GM18907 (cell line): ENCODE measurements at regions not wholly inside any gene's neighbourhood (a gene's known extent, or its start where the extent isn't known, plus 50 kb on each side); places are given as distances from the start of the nearest gene placed in this dataset.
"Not testable (repeated sequence)": the region's sequence is repeated elsewhere in the genome, so short reads cannot be mapped to it uniquely, and the experiment has no call there.

ENCODE experiments used
- ATAC-seq: cut with Tn5 transposase; IDR thresholded peaks from one replicate; pipeline ENCODE4 v1.9.1; 2021; ENCODE audit warnings: mild to moderate bottlenecking, moderate library complexity; ENCODE audit not compliant: unreplicated experiment

DNA sequence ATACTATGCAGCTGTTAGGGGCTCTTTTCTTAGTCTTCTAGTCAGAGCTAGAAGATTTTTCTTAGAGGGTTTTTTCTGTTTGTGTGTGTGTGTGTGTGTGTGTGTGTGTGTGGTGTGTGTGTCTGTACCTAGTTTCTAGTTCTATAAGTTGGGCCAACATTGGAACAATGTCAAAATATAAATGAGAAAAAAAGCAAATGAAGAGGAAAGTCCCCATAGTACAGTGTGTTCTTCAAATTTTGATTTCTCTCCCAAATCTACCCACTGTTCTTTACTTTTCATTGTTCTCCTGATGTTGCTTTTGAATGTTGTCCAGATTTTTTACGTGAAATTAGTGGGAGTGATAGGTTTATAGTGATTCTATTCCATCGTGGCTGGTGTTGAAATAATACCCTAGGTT lies 2153.4 kb upstream of the RAG2 start:
- ATAC-seq: no peak

DNA sequence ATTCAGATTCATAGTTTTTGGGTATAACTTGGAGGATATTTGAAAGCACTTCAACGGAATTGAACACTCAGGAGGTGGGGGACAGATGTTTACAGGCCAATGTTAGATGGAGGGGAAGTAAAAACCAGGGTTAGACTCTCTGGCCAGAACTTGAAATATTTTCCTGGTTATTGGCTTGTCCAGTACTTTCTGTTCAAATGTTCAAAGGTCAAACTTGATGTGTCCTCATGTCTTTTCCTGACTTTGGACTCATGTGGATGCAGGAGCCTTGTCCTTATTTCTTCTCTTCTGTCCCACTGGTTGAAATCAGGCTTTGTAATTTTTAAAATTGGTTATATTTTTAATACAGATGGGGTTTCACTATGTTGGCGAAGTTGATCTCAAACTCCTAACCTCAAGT lies 2148.5 kb upstream of the RAG2 start:
- ATAC-seq: not testable (repeated sequence)

DNA sequence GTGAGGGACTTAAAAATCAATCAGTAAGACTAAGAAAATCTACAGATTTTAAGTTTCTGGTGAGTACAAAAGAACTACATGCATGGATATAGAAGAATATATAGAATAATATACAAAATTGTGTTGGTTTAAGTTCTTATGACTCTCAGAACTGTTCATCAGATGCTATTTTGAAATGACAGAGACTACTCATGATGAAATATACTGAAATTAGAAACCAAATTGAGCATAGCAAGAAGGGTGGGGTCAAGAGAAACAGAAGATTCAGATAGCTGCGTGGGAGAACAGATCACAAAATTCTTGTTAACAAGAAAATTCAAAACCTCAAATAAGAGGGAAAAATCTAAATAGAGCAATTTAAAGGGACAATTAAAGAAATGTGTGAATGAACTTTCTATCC lies 2125.3 kb upstream of the RAG2 start:
- ATAC-seq: no peak

DNA sequence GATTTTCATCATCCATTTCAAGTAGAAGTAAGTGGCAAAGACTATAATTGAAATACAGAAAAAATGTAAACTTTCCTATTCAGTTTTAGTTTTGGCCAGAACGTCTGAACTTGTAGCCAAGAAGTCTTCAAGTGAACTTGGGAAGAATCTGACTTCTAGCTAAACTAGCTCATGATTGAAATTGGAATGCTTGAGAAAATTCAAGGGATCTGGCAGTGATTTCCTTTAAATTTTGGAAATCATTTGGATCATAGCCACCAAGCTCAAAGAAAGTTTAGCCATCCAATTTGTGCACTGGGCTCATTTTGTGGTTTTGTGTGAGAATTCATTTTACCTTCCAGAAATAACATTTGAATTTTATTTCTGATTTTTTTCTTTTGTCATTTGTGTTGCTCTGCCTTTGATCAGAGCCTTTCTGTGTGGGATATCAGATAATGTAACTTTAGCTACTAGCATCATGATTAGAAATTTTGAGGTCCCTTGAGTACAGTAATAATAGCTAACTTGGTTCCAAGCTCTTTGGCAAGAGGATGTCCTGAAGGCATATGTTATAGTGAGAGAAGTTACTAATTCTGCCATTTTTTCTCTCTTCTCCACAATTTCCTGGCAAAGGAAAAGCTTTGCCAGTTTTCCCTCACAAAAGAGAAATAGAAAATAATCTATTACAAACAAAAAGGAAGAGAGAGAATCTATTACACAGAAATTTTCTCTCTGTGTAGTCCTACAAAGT lies 2123.7 kb upstream of the RAG2 start:
- no peak for ATAC-seq

DNA sequence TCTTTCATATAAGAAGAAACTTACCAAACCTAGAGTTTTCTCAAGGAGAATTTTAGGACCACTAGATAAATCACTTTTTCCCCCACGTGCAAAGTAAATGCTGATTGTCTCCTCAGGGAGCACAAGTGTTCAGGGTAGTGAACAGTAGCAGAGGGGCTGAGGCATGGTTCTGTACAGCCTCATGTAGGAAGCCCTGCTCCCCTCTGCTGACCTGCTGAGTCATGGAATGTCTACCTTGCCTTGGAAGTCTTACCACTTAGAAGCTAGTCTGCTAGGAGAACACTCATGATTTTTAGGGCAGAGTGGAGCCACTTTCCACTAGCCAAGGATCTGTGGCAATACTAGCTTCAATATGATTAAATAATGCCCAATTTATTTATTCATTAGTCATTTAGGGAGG lies 2120.6 kb upstream of the RAG2 start:
- ATAC-seq: no peak

DNA sequence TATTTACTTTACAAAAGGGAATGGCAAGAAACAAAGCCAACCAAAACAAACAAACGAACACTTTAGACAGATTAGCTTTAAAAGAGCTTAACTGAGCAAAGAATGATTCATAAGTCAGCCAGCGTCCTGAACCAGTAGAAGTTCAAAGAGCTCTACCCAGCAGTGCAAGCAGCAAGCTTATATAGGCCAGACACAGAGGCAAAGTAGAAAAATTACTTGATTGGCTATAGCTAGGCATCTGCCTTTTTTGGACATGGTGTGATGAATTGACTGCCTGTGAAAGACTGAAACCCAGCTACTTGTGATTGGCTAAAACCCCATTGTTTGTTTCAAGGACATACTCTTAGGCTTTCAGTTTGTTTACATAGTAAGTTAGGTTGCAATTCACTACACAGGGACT lies 2120.0 kb upstream of the RAG2 start:
- no peak for ATAC-seq

DNA sequence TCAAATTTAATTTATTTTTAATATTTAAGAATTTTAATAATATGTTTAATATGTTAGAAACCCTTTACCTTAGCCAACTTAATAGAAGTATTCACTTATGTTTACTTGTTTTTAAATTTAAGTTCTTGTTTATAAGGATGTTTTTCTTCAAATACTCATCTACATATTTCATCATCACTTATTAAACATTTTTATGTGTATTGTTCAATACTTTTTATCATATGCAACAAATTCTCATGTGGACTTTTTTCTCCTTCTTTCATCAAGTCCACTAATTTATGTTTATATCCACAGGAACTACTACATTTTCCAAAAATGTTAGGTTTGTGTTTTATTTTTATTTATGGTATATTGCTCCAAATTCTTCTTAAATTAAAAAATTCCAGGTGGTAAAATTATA lies 2113.1 kb upstream of the RAG2 start:
- no peak for ATAC-seq

DNA sequence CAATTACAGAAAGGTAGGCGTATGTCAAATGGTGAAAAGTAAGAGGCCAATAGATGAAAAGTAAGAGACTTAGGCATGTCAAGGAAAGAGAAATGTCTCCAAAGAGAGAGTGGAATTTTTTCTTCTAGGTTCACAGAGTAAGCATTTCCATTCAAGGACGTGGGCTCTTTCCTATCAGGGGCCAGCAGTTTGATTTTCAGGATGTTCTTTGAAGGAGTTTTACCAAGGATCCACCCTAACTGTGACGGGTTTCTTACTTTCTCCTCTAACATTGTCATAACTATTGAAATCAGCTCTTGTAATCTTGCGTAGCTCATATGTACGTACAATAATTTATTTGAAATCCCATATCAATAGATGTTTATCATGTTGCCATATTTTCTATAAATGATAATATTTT lies 2112.2 kb upstream of the RAG2 start:
- no peak for ATAC-seq

DNA sequence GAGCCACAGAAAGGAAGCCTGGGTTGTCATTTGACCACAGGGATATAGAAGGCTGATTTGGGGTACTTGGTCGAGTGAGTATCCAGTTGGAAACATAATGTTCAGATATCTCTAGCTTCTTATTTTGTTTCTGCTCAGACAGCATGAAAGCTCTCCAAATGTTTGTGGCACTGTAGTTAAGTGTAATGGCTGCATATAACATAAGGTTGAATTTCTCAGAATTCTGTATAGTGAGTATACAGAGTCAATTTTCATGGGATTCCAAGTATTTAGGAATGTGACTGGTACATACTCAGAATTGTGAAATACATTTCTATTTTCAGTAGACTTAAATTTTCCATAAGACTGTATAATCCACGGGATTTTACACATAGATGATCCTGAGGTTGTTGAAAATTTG lies 2102.1 kb upstream of the RAG2 start:
- no peak for ATAC-seq

DNA sequence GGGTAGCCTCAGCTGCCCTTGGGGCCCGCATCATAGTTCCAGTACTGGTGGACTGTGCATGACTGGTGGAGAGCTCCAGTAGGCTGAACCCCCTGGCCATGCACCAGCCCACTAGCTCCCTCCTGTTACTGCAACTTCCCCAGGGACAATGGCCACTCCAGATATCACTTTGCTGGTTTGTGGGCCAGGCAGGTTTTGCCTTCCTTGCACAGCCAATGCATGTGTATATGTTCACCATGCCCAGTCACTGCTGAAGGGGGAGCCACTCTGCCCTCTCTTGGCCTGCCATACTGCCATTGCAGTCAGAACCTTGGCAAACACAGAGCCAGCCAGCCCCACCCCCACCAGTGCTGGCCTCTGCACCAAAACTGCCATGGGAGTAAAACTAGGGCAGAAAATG lies 2095.3 kb upstream of the RAG2 start:
- ATAC-seq: no peak

DNA sequence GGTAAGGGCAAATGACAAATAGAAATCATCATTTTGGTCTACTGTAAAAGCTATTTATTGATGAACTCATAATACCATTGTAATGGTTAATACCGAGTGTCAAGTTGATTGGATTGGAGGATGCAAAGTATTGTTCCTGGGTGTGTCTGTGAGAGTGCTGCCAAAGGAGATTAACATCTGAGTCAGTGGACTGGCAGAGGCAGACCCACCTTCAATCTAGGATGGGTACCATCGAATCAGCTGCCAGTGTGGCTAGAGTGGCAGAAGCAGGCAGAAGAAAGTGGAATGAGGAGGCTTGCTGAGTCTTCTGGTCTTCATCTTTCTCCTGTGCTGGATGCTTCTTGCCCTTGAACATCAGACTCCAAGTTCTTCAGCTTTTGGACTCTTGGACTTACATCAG lies 2092.2 kb upstream of the RAG2 start:
- ATAC-seq: not testable (repeated sequence)

DNA sequence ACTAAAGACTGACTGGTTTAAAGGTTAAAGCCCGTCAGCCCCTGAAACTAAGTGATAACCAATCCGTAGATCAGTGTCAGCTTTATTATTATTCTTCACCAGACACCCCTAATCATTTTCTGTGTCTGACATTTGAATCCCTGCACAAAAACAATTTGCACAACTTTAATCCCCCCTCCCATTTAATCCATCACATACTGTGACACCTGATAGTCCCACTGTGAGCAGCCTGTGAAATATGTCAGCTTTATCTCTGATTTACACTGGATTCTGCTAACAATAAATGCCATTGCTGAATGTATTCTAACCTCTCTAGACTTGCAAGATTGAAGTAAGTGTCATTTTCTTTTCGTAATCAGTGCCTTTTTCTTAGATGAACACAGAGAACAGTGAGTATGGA lies 2089.0 kb upstream of the RAG2 start:
- ATAC-seq: no peak

DNA sequence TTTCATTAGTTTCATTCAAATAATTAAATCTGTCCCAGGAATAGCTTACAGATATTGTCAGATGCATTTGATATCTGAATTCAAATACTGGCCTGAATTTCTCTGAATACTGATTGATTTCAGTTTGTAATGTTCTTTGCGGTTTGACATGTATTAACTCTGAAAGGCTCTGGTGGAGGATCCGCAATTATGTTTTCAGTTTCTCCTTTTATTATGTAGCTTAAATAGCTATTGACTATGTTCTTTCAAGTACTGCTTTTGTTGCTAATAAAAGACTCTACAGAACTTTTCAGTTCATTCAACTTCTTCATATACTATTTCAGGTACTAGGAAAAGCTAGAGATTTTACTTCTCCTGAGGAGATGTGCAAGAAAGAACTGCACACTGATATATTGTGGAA lies 2085.4 kb upstream of the RAG2 start:
- ATAC-seq: no peak

DNA sequence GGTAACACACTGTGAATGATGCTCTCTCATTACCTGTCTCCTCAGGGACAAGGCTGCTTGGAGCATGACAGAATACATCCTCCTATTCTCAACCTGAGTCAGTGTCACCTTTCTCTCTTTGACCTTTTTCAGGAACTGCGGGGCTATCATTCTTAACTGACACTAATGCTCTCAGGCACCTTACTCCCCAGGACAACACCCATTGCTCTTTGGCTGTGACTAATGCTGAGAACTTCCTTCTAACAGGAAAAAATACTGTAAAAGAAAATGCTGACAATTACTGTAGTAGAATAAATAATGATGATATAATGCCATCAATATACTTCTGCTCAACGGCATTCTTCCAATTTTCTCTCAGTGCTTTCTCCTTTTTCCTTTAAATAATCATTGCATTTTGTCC lies 2082.7 kb upstream of the RAG2 start:
- ATAC-seq: no peak

DNA sequence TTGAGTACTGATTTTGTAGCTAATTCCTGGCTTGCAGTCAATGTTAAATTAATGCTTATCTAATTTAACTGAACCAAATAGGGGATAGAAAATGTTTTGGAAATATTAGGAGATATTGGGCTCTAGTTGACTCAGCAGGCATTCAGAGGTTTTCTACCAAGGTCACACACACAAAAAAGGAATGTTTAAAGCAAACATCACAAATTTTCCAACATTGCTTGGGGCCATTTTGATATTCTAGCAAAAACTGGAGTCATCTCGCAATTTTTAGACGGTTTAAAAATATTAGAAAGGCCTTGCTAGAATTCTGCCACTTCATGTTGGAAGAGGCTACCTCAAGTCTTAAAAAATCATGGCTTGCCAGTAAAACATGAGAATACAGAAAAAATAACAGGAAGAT lies 2082.1 kb upstream of the RAG2 start:
- no peak for ATAC-seq

DNA sequence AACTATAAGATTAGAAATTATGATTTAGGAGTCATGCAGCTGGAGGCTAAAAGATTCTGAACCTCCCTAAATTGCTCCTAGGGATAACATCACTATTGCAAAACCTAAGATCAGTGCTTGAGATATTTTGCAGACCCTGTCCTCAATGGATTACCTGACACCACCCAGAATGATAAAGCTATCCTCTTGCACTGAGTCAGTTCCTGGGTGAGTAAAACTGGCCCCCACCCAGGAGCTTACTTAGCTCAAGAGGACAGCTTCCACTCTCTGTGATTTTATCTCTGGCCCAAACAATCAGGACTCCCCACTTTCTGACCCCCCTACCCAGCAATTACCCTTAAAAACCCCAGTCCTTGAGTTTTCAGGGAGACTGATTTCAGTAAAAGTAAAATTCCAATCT lies 2074.4 kb upstream of the RAG2 start:
- ATAC-seq: no peak

DNA sequence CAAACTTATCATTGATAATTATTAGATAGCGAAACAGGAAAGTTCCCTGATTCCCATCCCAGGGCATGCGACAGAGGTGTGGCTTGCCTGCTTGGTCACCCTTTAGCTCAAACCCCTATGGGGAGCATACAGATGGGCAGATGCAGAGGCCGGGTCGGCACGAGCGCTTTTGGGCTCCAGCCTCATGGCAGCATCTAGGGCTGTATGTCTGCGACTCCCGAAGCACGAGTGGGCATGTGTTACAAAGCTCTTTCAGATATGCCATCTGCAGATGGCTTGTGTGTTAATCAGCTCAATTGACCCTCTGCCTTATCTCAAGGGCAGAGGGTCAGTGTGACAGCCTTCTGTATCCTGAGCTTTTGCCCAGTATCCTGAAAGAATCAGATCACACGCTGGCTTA lies 2069.3 kb upstream of the RAG2 start:
- ATAC-seq: no peak

DNA sequence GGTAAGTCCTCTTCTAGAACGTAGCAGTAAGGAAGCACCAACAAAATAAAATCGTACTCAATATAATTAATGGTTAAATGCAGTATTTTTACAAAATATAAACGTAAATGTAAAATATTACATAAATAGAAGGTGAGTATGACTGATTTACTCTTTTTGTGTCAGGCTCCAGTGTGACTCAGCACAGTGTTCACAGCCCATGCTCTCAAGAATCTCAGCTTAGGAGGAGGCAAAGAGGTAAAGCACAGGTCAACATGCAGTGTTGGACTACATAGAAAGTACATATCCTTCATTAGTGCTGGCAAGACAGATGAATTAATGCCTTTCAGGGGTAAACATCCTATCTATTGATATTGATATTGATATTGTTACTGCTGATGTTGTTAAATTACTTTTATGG lies 2050.6 kb upstream of the RAG2 start:
- no peak for ATAC-seq

DNA sequence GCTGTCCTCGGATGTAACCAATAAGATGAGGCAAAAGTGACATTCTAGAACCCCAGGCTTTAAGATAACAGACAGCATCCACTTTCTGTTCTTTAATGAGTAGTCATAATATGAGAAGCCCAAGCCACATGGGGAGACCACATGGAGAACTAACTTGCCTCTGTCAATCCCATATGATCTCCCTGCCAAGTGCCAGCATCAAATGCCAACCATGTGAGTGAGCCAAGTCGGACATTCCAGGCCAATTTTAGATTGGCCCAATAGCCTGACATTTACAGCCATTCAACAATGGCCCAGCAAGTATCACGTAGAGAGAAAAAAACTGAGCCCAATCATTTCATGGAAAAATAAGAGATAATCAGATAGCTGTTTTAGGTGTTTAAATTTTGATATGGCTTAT lies 2048.3 kb upstream of the RAG2 start:
- no peak for ATAC-seq

DNA sequence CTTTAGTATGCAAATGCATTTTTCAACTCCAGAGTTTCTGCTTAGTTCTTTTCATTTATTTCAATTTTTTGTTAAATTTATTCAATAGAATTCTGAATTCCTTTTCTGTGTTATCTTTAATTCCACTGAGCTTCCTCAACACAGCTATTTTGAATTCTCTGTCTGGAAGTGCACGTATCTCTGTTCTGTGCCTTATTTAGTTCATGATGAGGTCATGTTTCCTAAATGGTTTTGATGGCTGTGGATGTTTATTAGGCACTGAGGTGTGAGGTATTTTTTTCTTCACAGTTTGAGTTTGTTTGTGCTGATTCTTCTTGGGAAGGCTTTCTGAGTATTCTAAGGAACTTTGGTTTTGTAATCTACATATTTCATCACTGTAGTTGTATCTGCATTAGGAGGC lies 2042.8 kb upstream of the RAG2 start:
- ATAC-seq: no peak

DNA sequence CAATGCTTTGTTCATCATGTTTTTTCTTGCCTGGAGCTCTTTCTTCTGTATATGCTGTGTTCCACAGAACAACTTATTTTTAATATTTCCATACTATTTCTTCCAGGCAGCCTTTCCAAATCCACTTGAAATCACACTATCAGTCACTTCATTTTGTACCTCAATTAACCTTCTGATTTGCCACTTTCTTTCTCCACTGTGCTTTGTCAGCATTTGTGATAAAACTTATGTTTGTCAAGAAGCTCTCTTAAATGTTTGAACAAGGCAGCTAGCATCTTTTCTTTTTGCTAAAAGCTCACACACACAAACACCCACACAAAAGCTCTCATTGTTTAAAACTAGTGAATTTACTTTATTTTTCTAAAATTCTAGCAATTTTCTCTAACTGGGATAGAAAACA lies 2014.7 kb upstream of the RAG2 start:
- ATAC-seq: no peak

DNA sequence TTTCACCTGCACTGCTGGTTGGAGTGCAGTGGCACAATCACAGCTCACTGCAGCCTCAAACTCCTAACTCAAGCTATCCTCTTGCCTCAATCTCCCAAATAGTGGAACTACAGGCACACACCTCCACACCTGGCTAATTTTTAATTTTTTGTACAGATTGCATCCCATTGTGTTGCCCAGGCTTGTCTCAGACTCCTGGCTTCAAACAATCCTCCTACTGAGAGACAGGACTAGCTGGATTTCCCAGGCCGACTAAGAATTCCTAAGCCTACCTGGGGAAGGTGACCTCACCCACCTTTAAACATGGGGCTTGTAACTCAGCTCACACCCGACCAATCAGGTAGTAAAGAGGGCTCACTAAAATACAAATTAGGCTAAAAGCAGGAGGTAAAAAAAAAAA lies 2003.3 kb upstream of the RAG2 start:
- ATAC-seq: not testable (repeated sequence)

DNA sequence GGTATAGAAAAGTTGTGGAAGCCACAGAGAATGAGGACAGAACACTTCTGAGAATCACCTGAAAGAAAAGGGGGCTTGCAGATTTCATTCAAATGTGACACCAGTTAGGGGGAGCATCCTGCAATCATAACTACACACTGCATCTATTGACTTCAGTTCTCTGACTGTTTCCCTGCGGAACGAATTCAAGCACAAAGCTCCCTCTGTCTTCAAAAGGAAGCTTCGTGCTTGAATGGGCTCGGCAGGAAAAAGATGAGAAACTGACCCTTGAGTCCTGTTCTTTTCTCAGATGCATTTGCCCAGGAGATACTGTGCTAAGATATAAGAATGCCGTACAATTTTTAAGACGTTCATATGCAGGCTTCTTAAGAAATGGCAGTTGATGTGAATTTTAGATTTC lies 2000.4 kb upstream of the RAG2 start:
- ATAC-seq: no peak
